ENCODE measurements at regions not wholly inside any gene's neighbourhood (a gene's known extent, or its start where the extent isn't known, plus 50 kb on each side); places are given as distances from the start of the nearest gene placed in this dataset.

- TF ChIP-seq REST (IDR thresholded peaks at IDR 0.05; ENCODE audit: insufficient read depth in 1 of 2, low read depth in 2 of 2, low read length in 2 of 2) (no peak), SIN3A (IDR thresholded peaks at IDR 0.05; ENCODE audit: borderline replicate concordance, insufficient read depth, low read length) (no peak), POLR2AphosphoS5 (IDR thresholded peaks at IDR 0.05; ENCODE audit: low read depth, low read length) (no peak), TAF1 (IDR thresholded peaks at IDR 0.05; ENCODE audit: borderline replicate concordance, insufficient read depth, low read length) (no peak), FOXP2 (optimal IDR thresholded peaks at IDR 0.05; ENCODE audit: borderline replicate concordance, extremely low read depth, extremely low read length, insufficient read depth) (no peak)
These were observed 75.7 kb upstream of the PIK3R1 start for GRCh38 chr5:68139611-68140441.

All from PFSK-1 (cell line).